T-helper 1 cell (primary cell): ENCODE measurements at regions not wholly inside any gene's neighbourhood (a gene's known extent, or its start where the extent isn't known, plus 50 kb on each side); places are given as distances from the start of the nearest gene placed in this dataset.

Experiments used
- DNase-seq, 5 donors: peaks; one replicate each; pipeline ENCODE4 v3.0.0-alpha.2; 2012 to 2020

DNA sequence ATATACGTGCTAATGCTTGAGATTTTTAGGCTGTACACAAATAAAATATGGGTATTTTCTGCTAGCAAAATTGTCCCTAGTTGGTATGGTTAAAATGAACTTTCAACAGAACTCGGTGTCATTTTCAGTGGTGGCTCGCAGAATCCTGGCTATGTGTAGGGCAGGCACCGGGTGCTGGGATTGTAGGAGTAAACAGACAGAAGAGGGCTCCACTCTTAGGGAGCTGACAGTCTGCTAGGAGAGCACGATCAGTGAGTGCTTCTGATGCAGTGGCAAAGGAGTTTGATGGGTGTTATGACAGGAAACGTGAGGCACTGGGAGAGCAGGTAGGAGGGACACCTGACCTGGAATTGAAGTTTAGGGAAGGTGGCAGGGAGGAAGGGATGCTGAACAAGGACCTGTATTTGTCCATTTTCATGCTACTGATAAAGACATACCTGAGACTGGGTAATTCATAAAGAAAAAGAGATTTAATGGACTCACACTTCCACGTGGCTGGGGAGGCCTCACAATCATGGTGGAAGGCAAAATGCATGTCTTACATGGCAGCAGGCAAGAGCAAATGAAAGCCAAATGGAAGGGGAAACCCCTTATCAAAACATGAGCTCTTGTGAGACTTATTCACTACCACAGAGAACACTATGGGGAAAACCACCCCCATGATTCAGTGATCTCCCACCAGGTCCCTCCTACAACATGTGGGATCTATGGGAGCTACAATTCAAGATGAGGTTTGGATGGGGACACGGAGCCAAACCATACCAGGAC is 105.4 kb upstream of the LCLAT1 start:
- DNase-seq = no peak

DNA sequence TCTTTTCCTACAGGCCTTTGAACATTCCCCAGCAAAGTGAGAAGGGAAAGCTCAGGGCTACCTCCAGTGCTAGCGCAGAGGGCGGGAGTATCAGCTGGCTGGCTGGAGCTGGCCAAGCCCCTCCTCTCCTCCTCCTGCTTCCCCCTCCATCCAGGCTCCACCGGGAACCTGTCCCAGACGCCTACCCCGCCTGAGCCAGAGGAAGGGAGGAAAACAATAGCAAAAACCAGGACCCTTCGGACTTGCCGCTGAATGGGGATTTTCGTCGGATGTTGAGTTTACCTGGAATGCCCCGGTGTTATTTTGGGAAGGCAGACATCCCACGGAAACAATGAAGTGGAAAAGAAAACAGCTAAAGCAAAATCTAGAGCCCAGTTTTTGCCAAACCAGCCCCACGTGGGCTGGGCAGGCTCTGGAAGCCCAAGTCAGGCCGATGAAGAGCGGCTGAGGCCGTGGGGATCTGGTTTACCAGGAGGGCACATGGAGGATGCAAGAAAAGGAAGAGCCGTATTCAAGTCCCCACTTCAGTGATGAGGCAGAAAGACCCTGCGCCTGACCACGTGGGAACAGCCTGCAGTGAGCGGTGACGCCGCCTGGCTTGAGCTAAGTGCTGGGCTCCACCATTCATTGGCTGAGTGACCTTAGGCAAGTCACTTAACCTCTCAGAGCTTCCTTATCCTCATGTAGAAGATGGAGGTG is 100.4 kb upstream of the LCLAT1 start:
- DNase-seq = no peak

DNA sequence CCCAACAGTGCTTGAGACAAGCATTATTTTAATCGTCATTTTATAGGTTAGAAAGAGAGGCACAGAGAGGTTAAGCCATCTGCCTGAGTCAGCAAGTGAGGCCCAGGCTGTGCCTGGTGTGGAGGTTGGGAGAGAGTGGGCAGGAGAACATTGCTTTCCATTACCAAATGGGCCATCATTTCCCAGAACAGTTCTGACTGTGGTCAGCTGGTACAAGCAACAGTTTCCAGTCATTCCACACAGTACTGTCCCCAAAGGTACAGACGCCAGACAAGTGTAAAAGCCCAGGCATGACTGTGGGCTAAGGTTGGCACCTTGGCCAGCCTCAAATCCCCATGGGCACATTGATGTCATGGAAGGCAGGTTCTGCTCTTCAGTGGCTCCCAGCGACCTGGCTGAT is 98.2 kb upstream of the LCLAT1 start:
- no peak for DNase-seq

DNA sequence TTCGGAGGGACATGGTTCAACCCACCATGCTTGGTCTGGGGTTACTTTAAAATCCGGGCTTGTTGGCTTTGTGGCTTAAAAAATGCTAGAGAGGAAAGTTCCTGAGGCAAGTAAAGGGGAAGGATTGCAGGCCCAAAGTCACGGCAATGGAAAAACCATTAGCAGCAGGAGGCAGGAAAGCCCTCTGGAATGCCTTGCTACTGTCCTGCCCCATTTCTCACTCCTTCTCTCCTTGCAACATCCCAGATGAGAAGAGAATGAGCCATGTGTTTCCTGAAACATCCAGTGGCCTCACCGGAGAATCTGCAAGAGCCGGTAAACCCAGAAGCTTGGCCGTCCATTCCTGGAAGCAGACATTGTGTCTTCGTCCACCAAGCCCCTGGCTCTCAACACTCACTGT is 97.4 kb upstream of the LCLAT1 start:
- no peak for DNase-seq

DNA sequence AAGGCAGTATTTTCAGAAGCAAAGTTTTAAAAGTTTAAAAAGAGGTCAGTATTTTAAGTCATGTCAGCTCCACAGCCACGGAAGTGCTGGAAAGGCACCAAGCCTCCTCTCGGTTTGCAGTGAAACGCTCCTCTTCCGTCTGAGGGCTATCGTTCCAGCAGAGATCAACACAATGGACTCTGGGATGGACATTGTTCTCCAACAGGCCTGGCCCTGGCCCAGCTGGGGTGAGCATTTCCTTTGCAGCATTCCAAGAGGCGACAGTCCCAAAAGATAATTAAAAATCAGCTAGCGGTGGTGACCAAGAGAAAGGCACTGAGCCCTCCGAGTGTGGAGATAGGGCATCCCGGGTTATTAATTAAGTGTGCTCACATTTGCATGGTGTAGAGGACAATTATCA is 95.9 kb upstream of the LCLAT1 start:
- DNase-seq = no peak

DNA sequence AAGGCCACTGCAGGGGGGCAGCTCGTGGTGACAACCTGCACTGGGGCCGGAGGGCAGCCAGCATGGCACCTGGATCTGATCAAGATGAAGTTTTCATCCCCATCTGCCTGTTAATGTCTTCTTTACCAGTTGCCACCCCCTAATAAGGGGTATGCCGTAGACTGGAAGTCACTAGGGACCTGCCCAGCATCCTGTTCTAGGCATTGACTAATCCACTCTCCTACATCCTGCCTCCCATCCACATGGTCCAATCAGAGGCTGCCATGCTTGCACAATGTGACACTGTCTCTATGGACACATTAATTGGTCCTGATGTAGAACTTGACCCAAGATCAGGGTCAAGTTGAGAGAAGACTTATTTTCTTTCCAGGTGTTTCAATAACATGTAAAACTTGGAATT is 95.1 kb upstream of the LCLAT1 start:
- no peak for DNase-seq

DNA sequence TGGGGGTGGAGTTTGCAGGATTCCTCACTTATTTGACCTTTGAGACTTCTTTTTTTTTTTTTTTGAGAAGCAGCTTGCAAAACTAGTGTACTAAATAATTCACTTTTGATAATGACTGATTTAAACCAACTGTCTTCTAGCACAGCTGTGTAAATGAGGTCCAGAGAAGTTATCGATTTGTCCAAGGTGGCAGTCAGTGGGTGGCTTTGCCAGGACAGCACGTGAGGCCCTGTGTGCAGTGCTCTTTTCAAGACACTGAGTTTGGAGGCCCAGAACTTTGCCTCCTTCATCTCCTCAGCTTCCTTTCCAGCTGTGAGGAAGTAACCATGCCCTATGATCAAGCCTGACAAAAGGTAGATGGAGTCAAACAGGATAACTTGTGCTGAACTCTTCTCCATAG is 92.9 kb upstream of the LCLAT1 start:
- no peak for DNase-seq

DNA sequence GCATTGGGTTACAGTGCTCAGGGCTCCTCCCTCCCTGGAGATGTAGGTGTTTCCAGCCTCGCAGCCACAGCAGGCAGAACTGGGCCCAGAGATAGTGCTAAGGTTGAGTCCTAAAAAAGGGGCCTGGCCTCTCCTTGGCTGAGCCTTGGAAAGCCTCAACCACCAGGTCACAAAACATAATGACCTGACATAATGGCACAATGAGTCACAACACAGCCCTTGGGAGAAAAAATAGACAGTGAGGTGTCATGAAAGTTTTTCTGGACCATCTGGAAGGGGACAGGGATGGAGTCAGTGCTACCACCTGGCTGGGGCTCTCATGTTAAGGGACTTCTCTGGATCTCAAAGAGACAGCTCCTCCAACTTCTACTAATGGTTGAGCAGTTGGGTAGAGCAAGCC is 92.4 kb upstream of the LCLAT1 start:
- DNase-seq = no peak

DNA sequence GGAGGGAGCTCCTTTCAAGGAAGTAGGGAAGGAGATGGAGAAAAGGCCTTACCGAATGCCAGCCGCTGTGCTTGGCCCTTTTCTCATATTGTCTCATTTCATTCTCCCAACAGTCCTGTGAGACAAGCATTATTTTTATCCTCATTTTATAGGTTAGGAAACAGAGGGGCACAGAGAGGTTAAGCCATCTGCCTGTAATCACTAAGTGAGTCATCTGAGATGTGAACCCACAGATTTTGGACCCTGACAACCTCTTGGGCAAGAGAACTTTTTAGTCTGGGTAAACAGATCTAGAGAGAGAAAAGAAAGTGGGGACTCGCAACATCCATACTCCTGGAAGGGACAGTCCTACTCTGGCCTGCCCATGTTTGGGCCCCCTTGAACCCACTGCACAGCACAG is 91.7 kb upstream of the LCLAT1 start:
- DNase-seq = no peak

DNA sequence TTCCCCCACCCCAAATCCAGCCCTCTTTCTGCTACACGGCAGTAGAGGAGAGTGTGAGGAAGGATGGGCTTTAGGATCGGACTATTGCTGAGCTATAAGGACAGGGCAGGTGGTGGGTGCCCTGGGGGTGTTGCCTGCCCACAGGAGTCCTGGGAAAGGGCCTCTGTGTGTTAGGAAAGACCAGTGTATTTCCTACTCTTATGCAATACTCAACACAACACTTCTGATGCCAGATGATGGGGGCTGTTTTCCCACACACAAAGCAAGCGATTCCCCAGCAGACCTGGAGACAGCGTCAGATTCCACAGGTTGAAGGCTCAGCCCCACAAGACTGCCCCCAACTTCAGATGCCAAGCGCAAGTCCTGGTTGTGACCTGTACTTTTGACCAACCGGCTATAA is 91.0 kb upstream of the LCLAT1 start:
- DNase-seq = no peak

DNA sequence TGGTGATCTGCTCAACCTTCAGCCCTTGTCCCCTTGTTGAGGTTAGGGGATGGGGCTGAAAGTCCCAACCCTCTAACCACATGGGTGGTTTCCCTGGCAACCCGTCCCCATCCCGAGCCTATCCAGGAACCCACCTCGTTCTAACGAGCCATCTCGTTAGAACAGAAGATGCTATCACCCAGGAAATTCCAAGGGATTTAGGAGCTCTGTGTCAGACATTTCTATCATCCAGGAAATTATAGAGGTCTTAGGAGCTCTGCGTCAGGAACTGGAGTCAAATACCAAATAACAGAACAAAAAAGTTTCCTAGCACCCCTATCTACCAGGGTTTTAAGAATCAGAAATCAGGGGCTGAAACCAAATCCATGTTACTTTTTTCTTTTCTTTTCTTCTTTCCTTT is 90.3 kb upstream of the LCLAT1 start:
- no peak for DNase-seq

DNA sequence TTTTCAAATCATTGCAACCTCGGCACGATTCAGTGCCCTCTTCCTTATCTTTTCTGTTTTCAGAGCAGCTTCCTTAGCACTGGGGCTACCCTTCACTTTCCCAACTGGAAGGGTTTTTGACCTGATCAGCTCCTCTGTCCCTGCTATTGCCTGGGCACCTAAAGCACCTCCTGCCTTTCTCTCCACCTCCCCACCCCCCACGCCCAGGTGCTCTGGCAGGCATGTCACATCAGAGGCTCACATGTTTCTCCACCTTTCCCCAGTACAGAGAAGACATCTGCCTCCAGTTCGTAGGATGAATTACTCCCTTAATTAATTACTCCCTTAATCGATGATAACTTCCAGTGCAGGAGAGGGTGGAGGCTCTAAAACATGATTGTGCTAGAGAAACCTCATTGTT is 88.7 kb upstream of the LCLAT1 start:
- no peak for DNase-seq

DNA sequence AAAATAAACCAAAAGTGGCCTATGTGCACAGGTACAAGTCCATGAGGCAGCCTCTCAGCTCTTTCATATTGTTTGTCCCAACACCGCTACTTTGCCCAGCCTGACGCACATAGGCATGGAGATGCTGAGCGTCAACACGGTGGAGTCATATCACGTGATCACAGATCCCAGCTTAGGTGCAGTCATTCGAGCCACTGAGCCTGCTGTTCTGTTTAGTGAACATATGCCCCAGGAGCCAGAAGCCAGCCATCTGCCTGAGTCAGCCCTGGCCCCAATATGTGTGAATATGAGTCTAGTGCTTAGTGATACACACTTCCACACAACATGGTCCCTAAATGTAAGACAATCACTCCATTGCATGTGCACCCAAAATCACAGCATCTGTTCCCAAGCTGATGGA is 88.2 kb upstream of the LCLAT1 start:
- no peak for DNase-seq

DNA sequence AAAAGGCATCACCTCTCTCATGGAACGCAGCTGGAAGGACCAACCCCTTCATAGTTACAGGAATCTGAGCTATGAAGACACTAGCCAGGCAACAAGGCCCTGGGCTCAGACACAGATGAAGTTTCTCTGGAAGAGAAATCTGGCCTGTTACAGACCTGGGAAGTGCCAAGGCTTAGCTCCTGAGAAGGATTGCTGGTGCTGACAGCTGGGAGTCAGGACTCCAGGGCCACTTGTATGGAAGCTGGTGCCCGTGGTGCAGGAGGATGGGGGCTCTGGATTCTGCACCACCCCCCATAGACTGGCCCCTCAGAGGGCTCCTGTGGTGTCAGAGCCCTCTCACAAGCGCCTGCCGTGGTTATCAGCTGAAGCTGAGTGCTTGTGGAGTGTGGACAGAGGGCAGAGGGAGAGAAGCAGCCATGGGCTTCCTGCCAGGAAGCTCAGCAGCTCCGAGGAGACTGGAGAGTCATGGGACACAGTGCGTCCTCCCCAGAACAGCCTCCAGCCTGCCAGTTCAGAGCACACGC is 87.3 kb upstream of the LCLAT1 start:
- DNase-seq = no peak

DNA sequence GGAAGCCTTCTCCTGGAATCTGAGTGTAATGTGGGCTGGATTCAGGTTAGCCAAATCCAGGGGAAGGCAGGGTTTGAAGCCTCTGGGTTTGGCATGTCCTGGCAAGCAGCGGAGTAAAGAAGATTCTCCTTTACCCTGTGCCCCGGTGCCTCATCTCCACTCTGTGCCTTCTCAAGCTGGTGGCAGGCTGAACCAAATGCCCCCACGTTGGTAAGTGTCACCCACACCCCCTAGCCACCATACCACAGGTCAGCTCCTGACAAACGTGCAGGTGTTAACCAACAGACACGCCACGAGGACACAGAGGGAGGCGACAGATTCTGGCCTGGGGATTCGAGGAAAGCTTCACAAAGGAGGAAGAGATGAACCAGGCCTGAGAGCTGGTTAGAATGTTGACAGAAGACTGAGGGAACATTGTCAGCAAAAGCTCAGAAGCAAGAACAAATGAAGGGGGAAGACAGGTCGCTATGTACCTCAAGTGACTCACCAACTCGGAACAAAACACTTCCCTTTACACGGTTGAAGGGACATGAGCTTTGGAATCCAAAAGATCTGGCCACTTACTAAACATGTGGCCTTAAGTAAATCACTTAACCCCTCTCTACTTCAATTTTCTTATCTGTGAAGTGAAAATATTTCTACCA is 85.2 kb upstream of the LCLAT1 start:
- DNase-seq = no peak

DNA sequence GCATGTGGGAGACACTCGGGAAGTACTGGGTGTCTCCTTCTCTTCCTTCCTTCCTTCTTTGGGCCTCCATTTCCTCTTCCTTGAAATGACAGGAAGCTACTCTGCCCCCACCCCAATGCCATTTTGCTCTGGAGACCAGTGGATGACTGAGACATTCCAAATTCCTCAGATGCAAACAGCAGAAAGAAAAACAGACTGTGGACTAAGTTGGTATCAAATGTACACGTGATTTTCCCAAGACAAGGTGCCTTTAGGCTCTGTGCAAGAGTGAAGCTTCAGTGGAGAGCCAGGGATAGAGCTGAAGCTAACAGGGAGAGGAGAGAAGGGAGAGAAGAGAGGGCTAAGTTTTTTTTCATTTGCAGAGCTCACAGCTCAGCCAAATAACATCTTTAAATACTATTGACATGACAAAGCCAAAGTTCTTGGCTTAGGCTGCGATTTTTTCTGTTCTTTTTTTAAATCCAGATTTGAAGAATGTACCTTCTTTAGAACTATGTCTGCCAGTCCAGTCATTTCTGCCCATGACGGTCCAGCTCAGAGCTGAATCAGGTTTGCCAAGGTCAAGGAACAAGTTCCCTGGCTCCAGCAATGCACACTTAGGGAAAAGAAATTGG is 84.5 kb upstream of the LCLAT1 start:
- no peak for DNase-seq

DNA sequence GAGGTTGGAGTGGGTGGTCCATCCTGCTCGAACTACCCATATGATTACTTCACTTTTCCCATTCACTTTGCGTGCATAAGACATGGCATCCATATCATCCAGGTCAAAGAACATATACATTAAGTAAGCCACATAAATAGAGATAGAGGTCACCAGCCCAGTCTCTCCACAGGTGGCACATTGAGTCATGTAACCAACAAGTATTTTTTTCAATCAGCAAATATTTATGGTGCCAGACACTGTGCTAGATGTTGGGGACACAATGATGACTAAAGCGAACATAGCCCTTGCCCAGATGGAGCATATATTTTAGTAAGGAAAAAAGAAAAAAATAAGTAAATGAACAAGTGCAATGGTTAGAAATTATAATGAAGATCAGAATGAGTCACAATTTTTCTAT is 83.6 kb upstream of the LCLAT1 start:
- no peak for DNase-seq

DNA sequence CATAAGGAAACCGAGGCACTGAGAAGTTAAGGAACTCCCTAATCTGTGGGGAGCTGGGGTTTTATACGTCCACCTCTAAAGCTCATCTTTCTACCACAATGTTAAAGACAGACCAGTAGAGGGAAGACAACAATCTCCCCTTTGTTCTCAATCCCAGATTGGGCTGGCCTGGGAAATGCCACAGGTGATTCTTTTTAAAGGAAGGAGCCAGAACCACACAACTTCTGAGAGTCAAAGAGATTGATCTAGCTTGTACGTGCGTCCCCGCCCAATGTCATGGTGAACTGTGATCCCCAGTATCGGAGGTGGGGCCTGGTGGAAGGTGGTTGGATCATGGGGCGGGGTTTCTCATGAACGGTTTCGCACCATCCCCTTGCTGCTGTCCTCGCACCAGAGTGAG is 81.8 kb upstream of the LCLAT1 start:
- DNase-seq = no peak

DNA sequence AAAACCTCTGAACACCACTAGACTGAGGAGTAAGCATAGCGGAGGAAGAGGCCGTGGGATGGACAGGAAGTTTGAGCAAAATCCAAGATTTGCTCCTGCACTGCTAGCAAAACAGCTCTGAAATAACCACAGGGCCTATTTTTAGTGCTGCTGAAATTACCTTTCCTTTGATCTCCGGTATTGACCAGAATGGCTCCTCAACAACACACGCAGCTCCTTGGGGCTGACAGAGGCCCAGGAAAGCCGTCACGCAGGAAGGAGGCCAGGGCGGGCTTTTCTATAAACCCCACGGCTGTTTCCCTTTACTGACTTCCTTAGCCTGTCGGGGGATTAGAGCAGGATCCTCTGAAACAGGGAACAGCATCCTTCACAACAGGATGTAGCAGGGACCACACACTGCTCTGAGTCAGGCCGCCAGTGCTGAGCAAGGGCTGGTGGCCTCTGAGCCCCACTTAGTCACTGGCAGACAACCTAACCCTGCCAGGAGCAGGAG is 80.8 kb upstream of the LCLAT1 start:
- DNase-seq = peak in 1 of 5 donors; percentile 18

DNA sequence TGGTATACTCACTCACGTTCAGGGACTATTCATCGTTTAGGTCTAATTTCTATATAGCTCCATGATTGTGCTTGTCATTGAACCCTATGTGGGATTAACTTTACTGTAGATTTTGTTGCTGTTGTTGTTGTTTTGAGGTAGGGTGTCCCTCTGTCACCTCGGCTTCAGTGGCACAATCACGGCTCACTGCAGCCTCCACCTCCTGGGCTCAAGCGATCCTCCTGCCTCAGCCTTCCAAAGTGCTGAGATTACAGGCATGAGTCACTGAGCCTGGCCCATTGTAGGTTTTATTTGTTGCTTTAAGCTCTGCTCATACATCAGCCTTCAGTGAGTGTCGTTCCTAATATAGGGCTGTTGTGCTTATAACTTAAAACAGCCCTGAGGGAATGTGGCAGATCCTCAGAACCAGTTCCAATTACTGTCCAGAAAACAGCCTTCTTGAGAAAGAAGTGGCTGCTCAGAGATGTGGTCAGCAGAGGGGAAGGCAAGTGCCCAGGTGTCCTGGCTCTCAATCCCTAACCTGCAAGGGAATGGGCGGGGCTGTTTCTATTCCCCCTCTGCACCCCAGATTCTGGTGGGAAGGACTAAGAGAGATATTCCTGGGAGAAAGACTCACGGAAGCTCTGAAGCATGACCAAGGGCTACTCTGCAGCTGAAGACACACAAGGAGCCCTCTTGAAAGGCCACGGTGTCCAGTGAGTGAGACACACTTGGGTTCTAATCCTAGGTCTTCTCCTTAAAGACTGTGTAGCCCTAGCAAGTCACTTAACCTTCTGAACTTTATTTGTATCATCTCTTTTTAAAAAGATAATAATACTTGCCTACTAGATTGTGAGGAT is 79.6 kb upstream of the LCLAT1 start:
- no peak for DNase-seq

DNA sequence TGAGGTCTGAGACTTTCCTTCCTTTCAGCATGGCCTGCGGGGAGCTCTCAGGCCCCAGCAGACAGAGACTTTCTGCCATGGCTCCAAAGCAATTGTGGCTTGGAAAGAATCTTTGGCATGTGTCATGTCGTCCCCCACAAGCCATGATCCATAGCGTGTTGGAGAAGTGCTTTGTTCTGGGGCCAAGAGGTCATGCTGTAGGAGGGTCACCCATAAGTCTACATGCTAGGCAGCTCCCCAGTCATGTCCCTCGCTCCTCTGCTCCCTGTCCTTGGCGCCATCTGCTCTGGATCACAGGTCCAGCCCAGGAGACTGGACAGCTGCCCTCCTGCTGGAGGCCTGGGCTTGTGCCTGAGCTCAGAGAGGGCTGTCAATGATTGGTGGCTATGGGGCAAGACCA is 78.8 kb upstream of the LCLAT1 start:
- DNase-seq = no peak

DNA sequence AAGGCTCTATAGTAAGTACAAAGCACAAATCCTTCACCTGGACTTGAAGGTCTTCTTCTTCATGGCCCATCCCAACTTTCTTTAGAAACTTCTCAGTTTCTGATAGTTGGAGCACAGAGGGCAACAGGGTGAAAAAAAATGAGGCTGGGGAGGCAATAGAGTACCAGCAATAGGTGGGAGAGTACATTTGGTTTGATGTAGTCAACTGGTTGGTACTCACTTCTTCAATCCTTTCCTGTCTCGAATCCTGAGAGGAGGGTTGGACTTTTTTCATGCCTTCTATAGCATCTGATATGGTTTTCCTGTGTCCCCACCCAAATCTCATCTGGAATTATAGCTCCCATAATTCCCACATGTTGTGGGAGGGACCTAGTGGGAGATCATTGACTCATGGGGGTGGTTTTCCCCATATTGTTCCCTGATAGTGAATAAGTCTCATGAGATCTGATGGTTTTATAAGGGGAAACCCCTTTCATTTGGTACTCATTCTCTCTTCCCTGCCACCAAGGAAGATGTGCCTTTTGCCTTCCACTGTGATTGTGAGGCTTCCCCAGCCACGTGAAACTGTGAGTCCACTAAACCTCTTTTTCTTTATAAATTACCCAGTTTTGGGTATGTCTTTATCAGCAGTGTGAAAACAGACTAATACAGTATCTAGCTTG is 75.9 kb upstream of the LCLAT1 start:
- no peak for DNase-seq
